Cardiac muscle cell (in vitro differentiated cells and primary cell): ENCODE measurements at regions not wholly inside any gene's neighbourhood (a gene's known extent, or its start where the extent isn't known, plus 50 kb on each side); places are given as distances from the start of the nearest gene placed in this dataset.

ENCODE experiments used
- DNase-seq, 2 donors: peaks; one replicate each; pipeline versions ENCODE4 v3.0.0 to v3.0.0-alpha.2; 2010 to 2017; ENCODE audit warnings: low read depth in 1 of 2, low spot score in 1 of 2
- H3K27ac ChIP-seq: fragments of 200-600 bp; sonication (generic); 2 replicates; pipeline ENCODE4 v1.5.1; 2016
- H3K27me3 ChIP-seq: fragments of 200-600 bp; sonication (generic); 2 replicates; pipeline ENCODE4 v1.6.0; 2016; ENCODE audit warnings: control low read depth
- H3K36me3 ChIP-seq: fragments of 200-600 bp; sonication (generic); 2 replicates; pipeline ENCODE4 v1.5.1; 2016; ENCODE audit warnings: control low read depth
- H3K4me1 ChIP-seq: fragments of 200-600 bp; sonication (generic); 2 replicates; pipeline ENCODE4 v1.8.1; 2017; ENCODE audit warnings: low read depth, mild to moderate bottlenecking, mixed run types
- H3K4me3 ChIP-seq: fragments of 200-600 bp; sonication (generic); 2 replicates; pipeline ENCODE4 v1.5.1; 2016; ENCODE audit warnings: mild to moderate bottlenecking
- H3K9me3 ChIP-seq: fragments of 200-600 bp; sonication (generic); 2 replicates; pipeline ENCODE4 v1.5.1; 2017; ENCODE audit warnings: low read depth, mild to moderate bottlenecking, control low read depth
- TF ChIP-seq, protein P1 (sequence below): IDR thresholded peaks from 2 replicates; pipeline ENCODE4 v1.5.1; 2012; ENCODE audit warnings: low read depth, mild to moderate bottlenecking, low read length

DNA sequence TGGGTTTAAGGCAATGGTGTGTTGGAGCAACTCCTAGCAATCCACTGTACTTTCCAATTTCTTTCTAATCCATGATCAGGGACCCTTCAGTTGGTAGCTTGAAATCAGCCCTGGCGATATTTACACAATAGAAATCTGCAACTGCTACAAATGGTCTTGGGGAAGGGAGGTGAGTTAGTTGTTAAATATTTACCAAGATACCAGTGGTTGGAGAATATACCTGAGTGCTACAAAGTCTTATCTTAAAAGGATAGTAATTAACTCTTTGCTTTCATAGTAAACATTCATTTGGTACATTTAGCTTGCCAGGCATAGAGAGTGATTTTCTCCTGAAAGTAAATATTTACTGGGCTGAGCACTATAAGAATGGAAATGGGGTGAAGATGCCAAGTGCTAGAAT is 568.2 kb downstream of the BCKDHB start:
- H3K36me3 ChIP-seq: no peaks in the 10 kb centered on the region
- H3K9me3 ChIP-seq: no peaks in the 10 kb centered on the region
- no peak overlapping the region for H3K4me3 ChIP-seq
- no peak for DNase-seq
- no peaks in the 10 kb centered on the region for H3K4me1 ChIP-seq
- no peaks in the 10 kb centered on the region for H3K27me3 ChIP-seq
- H3K27ac ChIP-seq: no peak overlapping the region
- TF ChIP-seq, protein P1, sequence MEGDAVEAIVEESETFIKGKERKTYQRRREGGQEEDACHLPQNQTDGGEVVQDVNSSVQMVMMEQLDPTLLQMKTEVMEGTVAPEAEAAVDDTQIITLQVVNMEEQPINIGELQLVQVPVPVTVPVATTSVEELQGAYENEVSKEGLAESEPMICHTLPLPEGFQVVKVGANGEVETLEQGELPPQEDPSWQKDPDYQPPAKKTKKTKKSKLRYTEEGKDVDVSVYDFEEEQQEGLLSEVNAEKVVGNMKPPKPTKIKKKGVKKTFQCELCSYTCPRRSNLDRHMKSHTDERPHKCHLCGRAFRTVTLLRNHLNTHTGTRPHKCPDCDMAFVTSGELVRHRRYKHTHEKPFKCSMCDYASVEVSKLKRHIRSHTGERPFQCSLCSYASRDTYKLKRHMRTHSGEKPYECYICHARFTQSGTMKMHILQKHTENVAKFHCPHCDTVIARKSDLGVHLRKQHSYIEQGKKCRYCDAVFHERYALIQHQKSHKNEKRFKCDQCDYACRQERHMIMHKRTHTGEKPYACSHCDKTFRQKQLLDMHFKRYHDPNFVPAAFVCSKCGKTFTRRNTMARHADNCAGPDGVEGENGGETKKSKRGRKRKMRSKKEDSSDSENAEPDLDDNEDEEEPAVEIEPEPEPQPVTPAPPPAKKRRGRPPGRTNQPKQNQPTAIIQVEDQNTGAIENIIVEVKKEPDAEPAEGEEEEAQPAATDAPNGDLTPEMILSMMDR: no peak

DNA sequence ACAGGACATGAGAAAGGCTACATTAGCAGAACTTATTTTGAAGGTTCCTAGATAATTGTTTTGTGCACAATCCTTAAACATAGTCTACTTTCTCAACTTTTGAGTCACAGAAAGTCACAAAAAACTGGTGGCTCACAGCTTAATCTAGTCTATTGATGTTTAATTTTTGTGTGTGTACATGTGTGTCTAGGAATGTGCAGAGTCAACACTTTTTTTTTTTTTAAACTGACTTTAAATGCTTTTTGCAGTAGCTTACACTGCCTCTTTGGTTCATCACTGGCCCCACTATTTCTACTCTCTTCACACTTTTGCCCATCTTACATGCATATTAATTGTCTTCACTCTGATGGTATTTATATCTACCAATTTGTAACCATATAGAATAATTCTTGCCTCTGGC is 566.9 kb downstream of the BCKDHB start:
- Histone ChIP-seq H3K27me3 (no peaks in the 10 kb centered on the region), H3K27ac (no peak overlapping the region), H3K36me3 (no peaks in the 10 kb centered on the region), H3K4me1 (no peaks in the 10 kb centered on the region), H3K9me3 (no peaks in the 10 kb centered on the region), H3K4me3 (no peak overlapping the region)
- TF ChIP-seq, protein P1: no peak
- DNase-seq: no peak

DNA sequence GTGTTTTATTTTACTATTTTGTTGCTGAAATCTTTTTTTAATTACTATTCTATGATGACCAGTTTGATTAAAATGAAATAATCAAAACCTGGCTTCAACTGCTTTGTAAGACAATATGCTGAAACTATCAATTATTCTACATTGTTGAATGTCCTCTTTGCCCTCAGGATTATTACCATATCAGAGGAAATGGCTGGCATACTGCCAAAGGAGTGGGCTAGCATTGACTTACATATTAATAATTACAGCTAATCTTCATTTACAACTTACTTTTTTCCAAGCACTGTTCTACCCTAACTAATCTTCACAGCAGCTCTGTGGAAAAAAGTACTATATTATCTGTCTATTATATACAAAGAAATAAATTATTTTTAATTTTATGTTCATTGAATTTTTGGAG is 560.5 kb downstream of the BCKDHB start:
- Histone ChIP-seq H3K36me3 (no peaks in the 10 kb centered on the region), H3K4me3 (no peak overlapping the region), H3K27ac (no peak overlapping the region), H3K9me3 (no peaks in the 10 kb centered on the region), H3K27me3 (no peaks in the 10 kb centered on the region), H3K4me1 (no peaks in the 10 kb centered on the region)
- TF ChIP-seq, protein P1: no peak
- DNase-seq: no peak

DNA sequence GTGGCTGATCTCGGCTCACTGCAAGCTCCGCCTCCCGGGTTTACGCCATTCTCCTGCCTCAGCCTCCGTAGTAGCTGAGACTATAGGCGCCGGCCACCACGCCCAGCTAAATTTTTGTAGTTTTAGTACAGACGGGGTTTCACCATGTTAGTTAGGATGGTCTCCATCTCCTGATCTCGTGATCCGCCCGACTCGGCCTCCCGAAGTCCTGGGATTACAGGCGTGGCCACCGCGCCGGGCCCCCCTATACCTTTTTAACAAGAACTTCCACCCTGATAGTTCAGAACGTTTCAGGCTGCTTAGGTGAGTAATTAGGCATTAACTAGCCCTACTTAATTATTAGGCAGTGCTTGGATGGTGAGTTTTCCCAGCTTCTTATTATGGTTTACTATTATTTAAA is 552.5 kb downstream of the BCKDHB start:
- Histone ChIP-seq H3K9me3 (no peaks in the 10 kb centered on the region), H3K36me3 (no peaks in the 10 kb centered on the region), H3K27ac (no peak overlapping the region), H3K4me3 (no peak overlapping the region), H3K4me1 (no peaks in the 10 kb centered on the region), H3K27me3 (no peaks in the 10 kb centered on the region)
- DNase-seq: no peak
- TF ChIP-seq, protein P1: no peak

DNA sequence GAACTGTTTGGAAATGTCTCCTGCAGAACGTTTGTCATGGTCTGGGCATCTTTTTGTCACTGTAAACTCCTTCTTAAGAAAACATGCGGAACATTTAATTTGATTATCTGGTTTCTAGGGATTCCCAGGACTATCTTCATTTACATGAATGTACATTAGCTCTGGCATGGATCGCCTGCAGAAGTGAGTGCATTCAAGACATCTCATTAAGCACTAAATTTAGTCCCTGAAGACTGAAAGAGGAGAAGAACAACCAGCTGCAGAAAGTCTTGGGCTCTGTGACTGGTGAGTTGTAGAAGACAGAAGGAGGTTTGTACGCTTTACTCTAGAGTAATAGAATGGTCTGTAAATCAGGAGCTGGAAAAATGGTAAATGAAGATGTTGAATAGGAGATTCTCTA is 540.7 kb downstream of the BCKDHB start:
- no peaks in the 10 kb centered on the region for H3K27me3 ChIP-seq

More for the DNA sequence above, 540.7 kb downstream of the BCKDHB start:
- Histone ChIP-seq H3K9me3 (no peaks in the 10 kb centered on the region), H3K4me3 (no peak overlapping the region), H3K27ac (no peak overlapping the region), H3K36me3 (no peaks in the 10 kb centered on the region), H3K4me1 (peaks cover 7% of the 10 kb centered on the region)
- DNase-seq: no peak
- TF ChIP-seq, protein P1: no peak
